SJSA1 (cell line): ENCODE measurements at regions not wholly inside any gene's neighbourhood (a gene's known extent, or its start where the extent isn't known, plus 50 kb on each side); places are given as distances from the start of the nearest gene placed in this dataset.

Source experiments
- DNase-seq, 2 experiments: peaks; one replicate each; pipeline ENCODE4 v3.0.0-alpha.2; 2015 to 2020; ENCODE audit warnings: low spot score in 2 of 2, low read depth in 1 of 2
- H3K27ac ChIP-seq: fragments of 250-450 bp; sonication (Bioruptor Pico); 2 replicates; pipeline ENCODE4 v1.5.1; 2020; ENCODE audit warnings: mild to moderate bottlenecking, moderate library complexity
- H3K27me3 ChIP-seq: fragments of 250-450 bp; sonication (Bioruptor Pico); replicated peaks from 2 replicates; pipeline ENCODE4 v1.5.1; 2020; ENCODE audit warnings: mild to moderate bottlenecking, moderate library complexity
- H3K36me3 ChIP-seq: fragments of 250-450 bp; sonication (Bioruptor Pico); 2 replicates; pipeline ENCODE4 v1.5.1; 2020; ENCODE audit warnings: mild to moderate bottlenecking
- H3K4me1 ChIP-seq: fragments of 250-450 bp; sonication (Bioruptor Pico); replicated peaks from 2 replicates; pipeline ENCODE4 v1.6.1; 2021; ENCODE audit warnings: mild to moderate bottlenecking
- H3K4me3 ChIP-seq: fragments of 250-450 bp; sonication (Bioruptor Pico); 2 replicates; pipeline ENCODE4 v1.5.1; 2020; ENCODE audit warnings: mild to moderate bottlenecking
- H3K9me3 ChIP-seq: fragments of 250-450 bp; sonication (Bioruptor Pico); replicated peaks from 2 replicates; pipeline ENCODE4 v1.5.1; 2020; ENCODE audit warnings: mild to moderate bottlenecking

DNA sequence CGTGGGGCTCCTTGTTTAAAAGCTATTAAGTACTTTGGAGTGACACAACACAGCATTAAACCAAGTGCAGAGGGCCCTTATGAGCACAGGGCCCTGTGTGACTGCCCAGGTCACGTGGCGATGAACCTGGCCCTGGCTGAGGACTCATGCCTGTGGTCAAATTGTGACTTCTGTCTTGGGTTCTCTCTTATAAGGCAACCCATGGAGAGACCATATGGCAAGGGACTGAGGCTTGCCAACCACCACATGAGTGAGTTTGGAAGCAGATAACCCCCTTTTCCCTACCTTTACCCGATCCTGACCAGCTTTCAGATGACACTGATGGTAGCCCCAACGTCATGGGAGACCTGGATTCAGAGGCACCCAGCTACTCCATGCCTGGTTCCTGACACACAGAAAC is 140.5 kb downstream of the ZBTB18 start:
- H3K9me3 ChIP-seq = no peaks in the 10 kb centered on the region
- no peak overlapping the region for H3K27ac ChIP-seq
- no peak for DNase-seq
- no peaks in the 10 kb centered on the region for H3K36me3 ChIP-seq
- H3K4me3 ChIP-seq = no peak overlapping the region
- no peaks in the 10 kb centered on the region for H3K4me1 ChIP-seq
- no peaks in the 10 kb centered on the region for H3K27me3 ChIP-seq

DNA sequence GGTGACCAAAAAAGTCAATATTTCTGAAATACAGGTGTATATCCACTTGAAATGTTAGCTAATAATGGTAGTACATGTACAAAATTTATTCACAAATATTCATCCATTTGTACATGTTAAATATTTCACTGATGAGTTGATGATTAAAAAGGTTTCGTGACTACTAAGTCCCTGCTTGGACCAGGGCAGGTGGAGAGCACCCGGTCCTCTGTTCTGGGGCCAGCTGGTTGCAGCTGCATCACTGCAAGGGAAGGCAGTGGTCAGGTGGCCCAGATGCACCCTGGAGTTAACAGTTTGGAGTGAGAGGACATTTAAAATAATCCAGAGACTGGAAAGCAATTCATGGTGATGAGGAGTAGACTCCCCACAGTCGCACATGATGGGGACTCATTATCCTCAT is 141.2 kb downstream of the ZBTB18 start:
- no peak overlapping the region for H3K4me3 ChIP-seq
- DNase-seq = no peak

DNA sequence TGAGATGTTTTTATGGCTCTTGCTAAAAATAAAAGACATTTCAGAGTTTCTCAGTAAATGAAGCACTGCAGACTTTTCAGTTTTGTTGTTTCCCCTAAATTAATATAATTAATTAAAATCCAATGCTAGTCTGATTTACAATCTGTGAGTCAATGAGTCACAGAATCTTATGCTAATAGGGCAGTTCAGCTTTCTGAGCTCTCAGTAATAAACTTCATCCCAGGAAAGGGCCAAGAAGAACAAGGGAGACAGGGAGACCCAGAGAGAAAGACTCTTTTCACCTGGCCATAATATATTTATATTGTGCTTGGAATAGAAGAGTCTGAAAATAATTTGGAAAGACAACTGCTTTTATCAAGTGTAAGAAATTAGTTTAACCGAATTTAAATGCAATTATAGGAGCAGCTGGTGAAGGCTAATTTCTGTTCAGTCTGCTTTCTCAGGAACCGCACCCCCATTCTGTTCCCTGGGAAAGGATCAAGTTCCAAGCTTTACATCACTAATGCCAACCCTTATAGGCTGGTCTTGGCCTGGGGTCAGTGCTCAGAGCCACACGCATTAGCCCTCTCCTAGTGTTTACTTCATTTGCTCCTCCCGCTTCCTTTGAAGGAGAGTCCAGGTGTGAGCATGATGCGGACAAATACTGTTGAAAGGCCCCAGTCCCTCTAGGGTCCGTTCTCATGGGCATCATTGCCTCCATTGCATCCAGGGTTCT is 145.6 kb downstream of the ZBTB18 start:
- no peaks in the 10 kb centered on the region for H3K4me1 ChIP-seq
- DNase-seq = no peak
- no peaks in the 10 kb centered on the region for H3K9me3 ChIP-seq
- H3K27me3 ChIP-seq = no peaks in the 10 kb centered on the region
- H3K36me3 ChIP-seq = no peaks in the 10 kb centered on the region
- H3K4me3 ChIP-seq = no peak overlapping the region
- H3K27ac ChIP-seq = no peak overlapping the region

More for the DNA sequence above, 141.2 kb downstream of the ZBTB18 start:
- Histone ChIP-seq H3K27ac (no peak overlapping the region), H3K4me1 (no peaks in the 10 kb centered on the region), H3K27me3 (no peaks in the 10 kb centered on the region), H3K36me3 (no peaks in the 10 kb centered on the region), H3K9me3 (no peaks in the 10 kb centered on the region)

DNA sequence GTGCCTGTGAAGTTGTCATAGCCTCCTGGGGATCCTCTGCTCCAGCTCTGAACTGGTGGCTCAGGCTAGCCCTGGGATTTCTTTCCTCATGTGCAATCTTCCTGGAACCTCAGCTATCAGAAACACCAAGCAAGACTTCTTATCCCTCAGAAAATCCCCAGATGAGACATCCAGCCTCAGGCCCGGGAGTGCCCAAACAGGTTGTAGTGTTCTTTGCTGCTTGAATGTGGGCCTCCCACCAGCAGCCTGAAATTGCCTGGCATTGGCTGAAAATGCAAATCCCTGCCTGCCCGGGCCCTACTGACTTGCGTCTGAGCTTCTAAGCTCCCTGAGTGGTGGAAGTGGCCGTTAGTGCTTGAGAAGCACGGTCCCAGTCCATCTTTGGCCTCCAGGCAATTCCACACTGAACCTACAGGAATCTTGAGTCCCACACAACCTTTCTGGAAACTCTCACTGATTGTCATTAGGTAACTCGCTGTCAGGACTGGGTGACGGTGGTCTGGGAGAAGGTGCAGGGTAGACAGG is 146.8 kb downstream of the ZBTB18 start:
- Histone ChIP-seq H3K36me3 (no peaks in the 10 kb centered on the region), H3K4me3 (no peak overlapping the region), H3K9me3 (no peaks in the 10 kb centered on the region), H3K27me3 (no peaks in the 10 kb centered on the region), H3K27ac (no peak overlapping the region), H3K4me1 (no peaks in the 10 kb centered on the region)
- no peak for DNase-seq

DNA sequence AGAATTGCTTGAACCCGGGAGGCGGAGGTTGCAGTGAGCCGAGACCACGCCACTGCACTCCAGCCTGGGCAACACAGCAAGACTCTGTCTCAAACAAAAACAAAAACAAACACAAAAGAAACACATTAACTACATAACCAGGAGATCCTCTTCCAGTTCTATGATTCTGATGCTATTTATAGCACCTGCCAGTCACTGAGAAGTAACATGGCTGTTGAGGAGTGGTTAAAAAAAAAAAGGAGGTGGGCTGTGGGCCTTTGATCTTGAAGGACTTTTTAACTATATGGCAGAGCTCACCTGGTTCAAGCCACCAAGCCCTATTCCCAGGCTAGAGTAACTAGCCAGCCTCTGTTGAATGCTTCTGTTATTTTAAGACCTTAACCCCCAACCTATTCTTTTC is 148.8 kb downstream of the ZBTB18 start:
- Histone ChIP-seq H3K4me3 (no peak overlapping the region), H3K36me3 (no peaks in the 10 kb centered on the region), H3K4me1 (no peaks in the 10 kb centered on the region), H3K27ac (no peak overlapping the region), H3K27me3 (no peaks in the 10 kb centered on the region), H3K9me3 (no peaks in the 10 kb centered on the region)
- no peak for DNase-seq

DNA sequence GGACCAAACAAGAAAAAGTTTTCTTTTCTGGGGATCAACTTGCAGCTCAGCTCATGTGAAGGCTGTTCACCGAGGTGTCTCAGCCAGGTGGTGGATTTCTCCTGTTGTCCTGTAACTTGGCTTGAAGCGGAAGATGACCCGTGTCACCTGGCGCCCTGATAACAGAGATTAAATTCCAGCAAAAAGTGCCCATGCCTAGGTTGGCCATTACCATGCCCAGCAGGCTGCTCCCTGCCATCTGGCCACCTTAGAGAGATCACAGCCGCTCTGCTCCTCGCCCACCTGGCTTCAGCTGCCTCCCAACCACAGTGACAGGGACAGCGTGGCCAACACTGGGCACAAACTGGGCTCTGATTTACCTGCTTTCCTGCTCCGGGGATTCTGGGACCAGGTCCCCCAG is 149.5 kb downstream of the ZBTB18 start:
- H3K36me3 ChIP-seq = no peaks in the 10 kb centered on the region
- no peak overlapping the region for H3K4me3 ChIP-seq
- H3K27ac ChIP-seq = no peak overlapping the region
- DNase-seq = no peak
- no peaks in the 10 kb centered on the region for H3K4me1 ChIP-seq
- no peaks in the 10 kb centered on the region for H3K9me3 ChIP-seq
- no peaks in the 10 kb centered on the region for H3K27me3 ChIP-seq

DNA sequence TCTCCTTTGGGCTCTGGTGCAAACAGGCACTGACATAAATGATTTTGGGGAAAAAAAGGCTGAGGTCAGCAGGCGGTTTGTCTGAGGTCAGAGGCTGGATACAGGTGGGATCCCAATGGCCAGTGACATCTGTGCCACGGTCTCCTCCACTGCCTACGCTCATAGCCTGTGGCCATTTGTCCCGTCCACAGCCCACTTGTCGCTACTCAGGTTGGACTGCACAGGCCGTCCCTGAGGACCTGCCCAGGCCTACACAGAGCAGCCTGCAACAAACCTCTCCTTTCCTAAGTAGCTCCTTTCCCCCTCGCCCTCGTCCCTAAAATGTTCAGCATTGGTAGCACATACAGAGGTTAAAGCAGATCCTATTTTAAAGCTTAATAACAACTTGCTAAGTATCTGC is 150.7 kb downstream of the ZBTB18 start:
- DNase-seq = no peak
- no peak overlapping the region for H3K27ac ChIP-seq
- no peaks in the 10 kb centered on the region for H3K9me3 ChIP-seq
- no peaks in the 10 kb centered on the region for H3K36me3 ChIP-seq
- H3K4me1 ChIP-seq = no peaks in the 10 kb centered on the region
- no peak overlapping the region for H3K4me3 ChIP-seq
- no peaks in the 10 kb centered on the region for H3K27me3 ChIP-seq

DNA sequence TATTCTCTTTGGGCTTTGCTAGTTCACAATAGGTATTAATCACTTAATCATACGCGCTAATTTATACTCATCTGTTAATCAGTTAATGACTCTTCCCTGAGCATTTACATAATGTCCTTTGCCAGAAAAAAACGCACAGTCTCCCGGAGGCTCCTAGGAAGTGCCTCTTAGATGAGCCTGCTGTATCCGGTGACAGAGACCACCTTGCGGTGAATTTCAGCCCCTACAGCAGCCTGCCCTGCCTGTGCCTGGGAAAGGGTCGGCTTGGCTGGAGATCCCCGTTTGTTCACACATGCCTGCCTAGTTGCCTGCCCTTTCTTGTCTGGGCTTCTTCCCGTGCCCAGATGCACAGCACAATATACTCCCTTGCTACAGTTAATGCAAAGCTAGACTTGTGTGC is 152.9 kb downstream of the ZBTB18 start:
- H3K9me3 ChIP-seq = no peaks in the 10 kb centered on the region
- H3K4me1 ChIP-seq = no peaks in the 10 kb centered on the region
- no peaks in the 10 kb centered on the region for H3K36me3 ChIP-seq
- no peak for DNase-seq
- H3K4me3 ChIP-seq = no peak overlapping the region
- H3K27ac ChIP-seq = no peak overlapping the region
- H3K27me3 ChIP-seq = no peaks in the 10 kb centered on the region

DNA sequence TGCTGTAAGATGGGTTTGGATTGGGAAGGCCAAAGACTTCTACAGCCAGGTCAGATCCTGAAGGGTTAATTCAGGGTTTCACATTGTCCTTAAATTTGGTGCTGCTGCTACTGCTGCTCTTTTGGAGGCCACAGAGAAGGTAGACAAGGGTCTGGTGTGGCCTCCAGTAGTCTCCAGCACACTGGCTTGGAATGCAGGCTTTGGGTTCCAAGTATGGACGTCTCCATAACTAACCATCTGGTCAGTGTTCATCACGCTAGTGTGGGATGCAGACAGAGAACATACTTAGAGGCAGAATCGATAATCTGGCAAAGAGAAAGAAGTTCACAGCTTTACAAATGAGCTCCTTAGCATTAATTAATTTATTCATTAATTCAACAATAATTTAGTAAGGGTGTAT is 154.1 kb downstream of the ZBTB18 start:
- Histone ChIP-seq H3K36me3 (no peaks in the 10 kb centered on the region), H3K9me3 (no peaks in the 10 kb centered on the region), H3K27me3 (no peaks in the 10 kb centered on the region), H3K4me3 (no peak overlapping the region), H3K27ac (no peak overlapping the region), H3K4me1 (0 out of 2 replicates have a peak, but pooled peaks cover 3% of the 10 kb centered on the region)
- DNase-seq = no peak

DNA sequence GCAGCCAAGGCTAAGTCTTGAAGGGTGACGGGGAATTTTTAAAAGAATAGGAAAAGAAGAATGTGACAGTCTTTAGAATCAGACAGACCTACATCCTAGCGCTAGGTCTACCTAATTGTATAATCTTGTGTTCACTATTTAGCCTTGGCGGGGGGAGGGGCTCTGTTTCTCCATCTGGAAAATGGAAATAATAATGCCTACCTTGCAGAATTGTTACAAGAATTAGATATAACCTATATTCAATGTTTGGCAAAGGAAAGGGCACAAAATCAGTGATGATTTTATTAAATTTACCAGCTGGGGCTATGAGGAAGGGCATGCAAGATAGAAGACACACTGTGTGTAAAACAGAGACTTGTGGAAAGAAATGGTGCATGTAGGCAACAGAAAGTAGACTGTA is 154.8 kb downstream of the ZBTB18 start:
- Histone ChIP-seq H3K36me3 (no peaks in the 10 kb centered on the region), H3K4me1 (0 out of 2 replicates have a peak, but pooled peaks cover 3% of the 10 kb centered on the region), H3K27me3 (no peaks in the 10 kb centered on the region), H3K4me3 (no peak overlapping the region), H3K27ac (no peak overlapping the region), H3K9me3 (no peaks in the 10 kb centered on the region)
- DNase-seq = no peak

DNA sequence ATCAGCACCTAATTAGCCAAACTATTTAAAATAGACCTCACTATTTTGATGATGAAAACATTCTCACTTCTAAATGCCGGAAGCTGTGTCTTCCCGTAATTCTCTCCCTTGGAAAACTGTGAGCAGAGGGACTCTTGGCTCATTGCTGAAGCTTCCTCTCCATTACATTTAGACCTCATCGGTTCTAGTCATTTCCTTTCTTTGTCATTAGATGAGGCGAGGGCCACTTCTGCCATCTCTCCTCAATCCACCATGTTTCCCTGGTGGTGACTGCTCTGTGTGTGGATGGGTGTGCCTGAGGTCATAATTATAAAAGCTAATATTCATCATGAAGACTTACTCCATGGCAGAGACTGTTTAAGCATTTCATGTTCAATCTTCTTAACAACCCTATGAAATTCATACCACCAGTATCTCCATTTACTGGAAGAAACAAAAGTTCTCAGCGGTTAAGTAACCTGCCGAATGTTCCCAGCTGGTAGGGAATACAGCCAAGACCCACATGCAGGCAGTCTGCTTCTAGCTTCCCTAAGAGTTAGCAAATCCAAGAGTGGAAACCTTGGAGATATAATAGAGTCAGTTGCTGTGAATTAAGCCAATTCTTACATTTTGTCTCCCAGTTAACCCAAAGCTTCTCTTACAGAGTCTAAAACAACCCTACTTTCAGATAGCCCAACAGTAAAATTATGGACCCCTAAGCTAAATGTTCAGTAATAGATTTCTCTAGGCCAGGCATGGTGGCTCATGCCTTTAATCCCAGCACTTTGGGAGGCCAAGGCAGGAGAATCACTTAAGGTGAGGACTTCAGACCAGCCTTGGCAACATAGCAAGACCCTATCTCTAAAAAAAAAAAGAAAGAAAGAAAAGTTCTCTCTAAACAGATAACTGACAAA is 156.2 kb downstream of the ZBTB18 start:
- Histone ChIP-seq H3K4me3 (no peak overlapping the region), H3K27me3 (no peaks in the 10 kb centered on the region), H3K27ac (no peak overlapping the region), H3K36me3 (no peaks in the 10 kb centered on the region), H3K9me3 (no peaks in the 10 kb centered on the region), H3K4me1 (peaks cover 5% of the 10 kb centered on the region)
- no peak for DNase-seq

DNA sequence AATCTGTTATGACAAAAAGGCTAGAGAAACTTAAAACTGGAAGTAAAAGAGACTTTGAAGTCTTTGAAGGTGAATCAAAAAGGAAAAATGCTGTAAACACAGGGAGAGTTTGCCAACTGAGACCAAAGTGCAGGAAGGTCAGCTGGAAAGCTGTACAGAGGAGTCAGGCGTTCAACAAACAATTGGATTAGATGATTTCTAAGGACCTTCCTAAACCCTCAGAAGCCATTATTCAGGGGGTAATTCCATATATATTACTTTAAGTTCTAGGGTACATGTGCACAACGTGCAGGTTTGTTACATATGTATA is 156.8 kb downstream of the ZBTB18 start:
- Histone ChIP-seq H3K9me3 (no peaks in the 10 kb centered on the region), H3K4me3 (no peak overlapping the region), H3K27ac (no peak overlapping the region), H3K27me3 (no peaks in the 10 kb centered on the region), H3K36me3 (no peaks in the 10 kb centered on the region), H3K4me1 (peaks cover 8% of the 10 kb centered on the region)
- DNase-seq = no peak

DNA sequence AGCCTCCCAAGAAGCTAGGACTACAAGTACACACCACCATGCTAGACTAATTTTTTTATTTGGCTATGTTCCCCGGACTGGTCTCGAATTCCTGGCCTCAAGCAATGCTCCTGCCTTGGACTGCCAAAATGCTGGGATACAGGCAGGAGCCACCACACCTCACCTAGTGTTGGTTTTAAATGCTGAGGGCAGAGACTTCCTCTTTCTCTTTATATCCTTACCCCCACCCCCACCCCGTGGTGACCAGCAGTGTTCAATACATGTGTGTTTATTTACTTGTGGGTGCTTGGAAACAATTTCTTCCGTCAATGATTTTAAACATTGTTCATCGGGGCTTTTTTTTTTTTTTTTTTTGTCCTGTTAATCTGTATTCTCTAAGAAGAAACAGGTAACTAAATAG is 158.9 kb downstream of the ZBTB18 start:
- H3K9me3 ChIP-seq = no peaks in the 10 kb centered on the region; the same call in 1 of the 2 replicates
- no peaks in the 10 kb centered on the region for H3K27me3 ChIP-seq
- H3K4me3 ChIP-seq = no peak overlapping the region
- H3K27ac ChIP-seq = no peak overlapping the region
- H3K36me3 ChIP-seq = no peaks in the 10 kb centered on the region
- peaks cover 27% of the 10 kb centered on the region for H3K4me1 ChIP-seq
- peak in 1 of 2 experiments; percentile 28 for DNase-seq

DNA sequence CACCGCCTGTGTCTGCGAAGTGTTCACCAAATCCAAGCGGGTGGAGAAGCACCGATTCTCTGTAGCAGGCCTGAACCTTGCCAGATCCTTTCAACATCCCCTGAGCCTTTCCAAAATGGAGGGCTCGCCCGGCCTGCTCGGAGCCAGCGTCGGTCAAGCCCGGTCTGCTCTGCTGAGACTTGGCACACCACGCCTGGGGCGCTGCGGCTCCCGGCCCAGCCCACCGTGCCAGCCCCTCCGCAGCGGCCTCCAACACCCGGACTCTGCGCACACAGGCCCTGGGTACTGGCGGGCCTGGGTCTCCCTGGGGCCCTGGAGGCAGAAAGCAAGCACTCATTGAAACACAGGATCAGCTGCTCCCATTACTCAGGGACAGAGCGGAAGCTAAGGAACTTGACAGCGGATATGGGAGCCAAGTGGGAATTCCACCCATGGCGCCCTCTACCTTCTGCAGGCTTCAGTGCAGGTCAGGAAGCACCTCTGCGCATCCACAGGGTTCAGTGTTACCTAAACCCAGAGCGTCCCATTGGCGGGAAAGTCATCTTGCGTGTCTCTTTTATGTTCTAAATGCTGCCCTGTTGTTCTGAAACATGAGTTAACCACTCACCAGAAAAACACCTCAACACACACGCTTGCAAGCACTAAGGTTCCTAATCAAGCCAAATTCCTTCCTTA is 159.9 kb downstream of the ZBTB18 start:
- Histone ChIP-seq H3K4me3 (no peak overlapping the region), H3K9me3 (no peaks in the 10 kb centered on the region; the same call in 1 of the 2 replicates), H3K4me1 (peaks cover 32% of the 10 kb centered on the region), H3K27me3 (no peaks in the 10 kb centered on the region), H3K36me3 (no peaks in the 10 kb centered on the region), H3K27ac (no peak overlapping the region)
- no peak for DNase-seq
